GM19324 (cell line): ENCODE measurements at regions not wholly inside any gene's neighbourhood (a gene's known extent, or its start where the extent isn't known, plus 50 kb on each side); places are given as distances from the start of the nearest gene placed in this dataset.

ENCODE experiments used
- ATAC-seq: cut with Tn5 transposase; IDR thresholded peaks from one replicate; pipeline ENCODE4 v1.9.1; 2021; ENCODE audit warnings: mild to moderate bottlenecking, moderate library complexity; ENCODE audit not compliant: unreplicated experiment, low FRiP score

GRCh38 chr18:46401486-46402070 is 255.4 kb downstream of the LOXHD1 start:
- ATAC-seq: no peak

GRCh38 chr18:46402396-46402795 is 254.6 kb downstream of the LOXHD1 start:
- no peak for ATAC-seq

- no peak for ATAC-seq
Observed at GRCh38 chr18:46402945-46403344, 254.1 kb downstream of the LOXHD1 start.

GRCh38 chr18:46405832-46406538 is 251.0 kb downstream of the LOXHD1 start:
- no peak for ATAC-seq

- ATAC-seq: no peak
Observed at GRCh38 chr18:46406539-46406932, 250.5 kb downstream of the LOXHD1 start.

GRCh38 chr18:46407486-46408166 is 249.4 kb downstream of the LOXHD1 start:
- ATAC-seq: no peak

GRCh38 chr18:46408334-46408987 is 248.6 kb downstream of the LOXHD1 start:
- no peak for ATAC-seq

GRCh38 chr18:46411191-46411828 is 245.7 kb downstream of the LOXHD1 start:
- ATAC-seq: no peak

GRCh38 chr18:46411867-46412690 is 244.9 kb downstream of the LOXHD1 start:
- no peak for ATAC-seq

- no peak for ATAC-seq
Observed at GRCh38 chr18:46412916-46413315, 244.1 kb downstream of the LOXHD1 start.

GRCh38 chr18:46413684-46414083 is 243.3 kb downstream of the LOXHD1 start:
- ATAC-seq: no peak

- no peak for ATAC-seq
Observed at GRCh38 chr18:46414863-46415262, 242.2 kb downstream of the LOXHD1 start.

- ATAC-seq: no peak
Observed at GRCh38 chr18:46415532-46416252, 241.3 kb downstream of the LOXHD1 start.

- ATAC-seq: no peak
Observed at GRCh38 chr18:46416706-46417638, 240.0 kb downstream of the LOXHD1 start.

- ATAC-seq: no peak
Observed at GRCh38 chr18:46418663-46419260, 238.3 kb downstream of the LOXHD1 start.

- ATAC-seq: no peak
Observed at GRCh38 chr18:46419391-46420141, 237.5 kb downstream of the LOXHD1 start.

GRCh38 chr18:46421973-46422551 is 235.0 kb downstream of the LOXHD1 start:
- ATAC-seq: no peak
